ENCODE measurements at regions not wholly inside any gene's neighbourhood (a gene's known extent, or its start where the extent isn't known, plus 50 kb on each side); places are given as distances from the start of the nearest gene placed in this dataset.

DNA sequence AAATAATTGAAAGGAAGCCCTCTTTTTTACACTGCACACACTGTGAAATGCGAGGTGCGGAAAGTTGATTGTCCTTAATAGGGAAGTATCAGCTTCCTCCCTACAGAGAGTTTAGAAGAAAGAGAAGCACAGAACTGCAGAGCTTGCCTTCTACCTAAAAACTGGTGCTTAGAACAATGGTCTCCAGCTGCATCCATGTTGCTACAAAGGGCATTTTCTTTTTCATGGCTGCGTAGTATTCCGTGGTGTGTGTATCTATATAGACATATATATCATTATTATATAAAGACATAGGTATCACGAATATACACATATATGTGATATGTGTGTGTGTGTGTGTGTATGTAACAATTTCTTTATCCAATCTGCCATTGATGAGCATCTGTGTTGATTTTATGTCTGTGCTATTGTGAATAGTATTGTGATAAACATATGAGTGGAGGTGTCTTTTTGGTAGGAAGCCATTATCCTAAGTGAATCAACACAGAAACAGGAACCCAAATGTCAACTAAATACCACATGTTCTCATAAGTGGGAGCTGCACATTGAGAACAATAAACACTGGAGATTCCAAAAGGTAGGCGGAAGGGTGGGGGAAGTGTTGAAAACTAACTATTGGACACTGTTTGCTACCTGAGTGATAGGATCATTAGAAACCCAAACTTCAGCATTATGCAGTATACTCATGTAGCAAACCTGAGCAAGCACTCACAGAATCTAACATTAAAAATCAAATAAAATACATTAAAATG lies 290.0 kb upstream of the RUNX1 start:
- H3K4me1 ChIP-seq: no peaks in the 10 kb centered on the region
- intact Hi-C loops (cut with DNase I): no loop called here
- no peak for DNase-seq
- H3K27ac ChIP-seq: no peak overlapping the region
- TF ChIP-seq, protein P1, sequence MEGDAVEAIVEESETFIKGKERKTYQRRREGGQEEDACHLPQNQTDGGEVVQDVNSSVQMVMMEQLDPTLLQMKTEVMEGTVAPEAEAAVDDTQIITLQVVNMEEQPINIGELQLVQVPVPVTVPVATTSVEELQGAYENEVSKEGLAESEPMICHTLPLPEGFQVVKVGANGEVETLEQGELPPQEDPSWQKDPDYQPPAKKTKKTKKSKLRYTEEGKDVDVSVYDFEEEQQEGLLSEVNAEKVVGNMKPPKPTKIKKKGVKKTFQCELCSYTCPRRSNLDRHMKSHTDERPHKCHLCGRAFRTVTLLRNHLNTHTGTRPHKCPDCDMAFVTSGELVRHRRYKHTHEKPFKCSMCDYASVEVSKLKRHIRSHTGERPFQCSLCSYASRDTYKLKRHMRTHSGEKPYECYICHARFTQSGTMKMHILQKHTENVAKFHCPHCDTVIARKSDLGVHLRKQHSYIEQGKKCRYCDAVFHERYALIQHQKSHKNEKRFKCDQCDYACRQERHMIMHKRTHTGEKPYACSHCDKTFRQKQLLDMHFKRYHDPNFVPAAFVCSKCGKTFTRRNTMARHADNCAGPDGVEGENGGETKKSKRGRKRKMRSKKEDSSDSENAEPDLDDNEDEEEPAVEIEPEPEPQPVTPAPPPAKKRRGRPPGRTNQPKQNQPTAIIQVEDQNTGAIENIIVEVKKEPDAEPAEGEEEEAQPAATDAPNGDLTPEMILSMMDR (IDR thresholded peaks at IDR 0.05): no peak
- no peaks in the 10 kb centered on the region for H3K27me3 ChIP-seq
- no peaks in the 10 kb centered on the region for H3K36me3 ChIP-seq
- 93 to 96% methylated on average over 6 of the region's 6 CpGs for WGBS, 2 donors
- H3K4me3 ChIP-seq (replicated peaks in 1 of 3): no peak overlapping the region
- H3K9me3 ChIP-seq: no peaks in the 10 kb centered on the region

- Histone ChIP-seq H3K9me3 (no peaks in the 10 kb centered on the region), H3K4me3 (replicated peaks in 1 of 3) (no peak overlapping the region), H3K27me3 (no peaks in the 10 kb centered on the region), H3K36me3 (no peaks in the 10 kb centered on the region), H3K4me1 (no peaks in the 10 kb centered on the region), H3K27ac (no peak overlapping the region)
- intact Hi-C loops (cut with DNase I): no loop called here
- DNase-seq: no peak
- 72 to 87% methylated on average over 1 of the region's 1 CpG for WGBS, 2 donors
- TF ChIP-seq POLR2A (IDR thresholded peaks at IDR 0.05): no peak
- TF ChIP-seq, protein P1 (IDR thresholded peaks at IDR 0.05): no peak
Observed at GRCh38 chr21:35338281-35338680, 289.2 kb upstream of the RUNX1 start.

DNA sequence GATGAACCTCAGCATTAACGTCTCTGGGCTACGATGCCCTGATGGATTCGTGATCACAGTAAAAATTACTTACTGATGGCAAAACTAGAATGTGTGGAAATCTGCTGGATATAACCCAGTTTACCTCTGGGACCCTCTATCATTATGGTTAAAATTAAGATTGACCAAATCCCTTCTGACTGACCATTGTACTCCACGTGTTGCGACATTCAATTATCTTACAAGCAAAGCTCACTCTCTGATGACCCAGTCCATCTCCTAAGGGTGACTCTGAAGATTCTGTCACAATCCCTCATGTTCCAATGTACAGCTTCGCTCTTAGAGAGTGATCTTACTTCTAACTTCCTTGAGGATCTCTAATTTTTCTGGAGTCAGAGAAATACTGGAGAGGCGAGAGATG lies 288.5 kb upstream of the RUNX1 start:
- intact Hi-C loops (cut with DNase I): no loop called here
- H3K36me3 ChIP-seq: no peaks in the 10 kb centered on the region
- H3K4me1 ChIP-seq: no peaks in the 10 kb centered on the region
- H3K9me3 ChIP-seq: no peaks in the 10 kb centered on the region
- DNase-seq: no peak
- WGBS, 2 donors: 94 to 96% methylated on average over 7 of the region's 7 CpGs
- no peak overlapping the region for H3K27ac ChIP-seq
- TF ChIP-seq POLR2A (IDR thresholded peaks at IDR 0.05): no peak
- H3K4me3 ChIP-seq (replicated peaks in 1 of 3): no peak overlapping the region
- H3K27me3 ChIP-seq: no peaks in the 10 kb centered on the region

GRCh38 chr21:35336534-35336933 lies 287.4 kb upstream of the RUNX1 start:
- Histone ChIP-seq H3K4me3 (replicated peaks in 1 of 3) (no peak overlapping the region), H3K27me3 (no peaks in the 10 kb centered on the region), H3K27ac (no peak overlapping the region), H3K9me3 (no peaks in the 10 kb centered on the region), H3K4me1 (no peaks in the 10 kb centered on the region), H3K36me3 (no peaks in the 10 kb centered on the region)
- TF ChIP-seq, protein P1 (IDR thresholded peaks at IDR 0.05): no peak
- TF ChIP-seq POLR2A (IDR thresholded peaks at IDR 0.05): no peak
- no peak for DNase-seq
- 84 to 93% methylated on average over 2 of the region's 2 CpGs for WGBS, 2 donors
- intact Hi-C loops (cut with DNase I): no loop called here

GRCh38 chr21:35335951-35336446 lies 286.9 kb upstream of the RUNX1 start:
- no peaks in the 10 kb centered on the region for H3K9me3 ChIP-seq
- WGBS, 2 donors: 90 to 95% methylated on average over 3 of the region's 3 CpGs
- DNase-seq: no peak
- intact Hi-C loops (cut with DNase I): no loop called here
- H3K36me3 ChIP-seq: no peaks in the 10 kb centered on the region
- H3K4me3 ChIP-seq (replicated peaks in 1 of 3): no peak overlapping the region
- no peaks in the 10 kb centered on the region for H3K27me3 ChIP-seq
- TF ChIP-seq POLR2A (IDR thresholded peaks at IDR 0.05): no peak
- TF ChIP-seq, protein P1 (IDR thresholded peaks at IDR 0.05): no peak
- no peak overlapping the region for H3K27ac ChIP-seq
- H3K4me1 ChIP-seq: no peaks in the 10 kb centered on the region

All from thyroid gland (tissue), 4 donors.